ENCODE measurements at regions not wholly inside any gene's neighbourhood (a gene's known extent, or its start where the extent isn't known, plus 50 kb on each side); places are given as distances from the start of the nearest gene placed in this dataset.

DNA sequence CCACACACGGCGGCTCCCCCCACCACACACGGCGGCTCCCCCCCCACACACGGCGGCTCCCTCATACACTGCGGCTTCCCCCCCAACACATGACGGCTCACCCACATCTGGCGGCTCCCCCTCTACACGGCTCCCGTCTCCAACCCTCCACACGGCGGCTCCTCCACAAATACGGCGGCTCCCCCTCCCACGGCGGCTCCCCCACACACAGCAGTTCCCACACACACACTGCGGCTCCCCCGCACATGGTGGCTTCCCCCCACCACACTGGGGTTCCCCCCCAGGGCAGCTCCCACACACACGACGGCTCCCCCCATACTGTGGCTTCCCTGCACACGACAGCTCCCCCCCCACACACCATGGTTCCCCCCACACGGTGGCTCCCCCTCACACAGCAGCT is 98.0 kb downstream of the TTLL2 start:
- POLR2A ChIA-PET, result no interaction called here
- DNase-seq (ENCODE audit: low read depth, low spot score), result no peak
- H4K20me1 ChIP-seq (ENCODE audit: insufficient read depth), result no peaks in the 10 kb centered on the region
- ATAC-seq, result no peak
- H3K36me3 ChIP-seq (ENCODE audit: control insufficient read depth in 1 of 2, insufficient read depth in 2 of 2, low read length in 2 of 2), result no peaks in the 10 kb centered on the region
- RAD21 ChIA-PET (ENCODE audit: low non-redundant PET in 1 of 2, low total read pairs in 2 of 2, uncharacterized antibody in 2 of 2, unreplicated experiment in 2 of 2), result no interaction called here
- H3K9ac ChIP-seq (ENCODE audit: low read length), result no peak overlapping the region
- no peak overlapping the region for H3K27ac ChIP-seq (ENCODE audit: low read depth, low read length)
- H3K79me2 ChIP-seq (ENCODE audit: insufficient read depth, low read length), result no peaks in the 10 kb centered on the region
- TF ChIP-seq, protein P1, sequence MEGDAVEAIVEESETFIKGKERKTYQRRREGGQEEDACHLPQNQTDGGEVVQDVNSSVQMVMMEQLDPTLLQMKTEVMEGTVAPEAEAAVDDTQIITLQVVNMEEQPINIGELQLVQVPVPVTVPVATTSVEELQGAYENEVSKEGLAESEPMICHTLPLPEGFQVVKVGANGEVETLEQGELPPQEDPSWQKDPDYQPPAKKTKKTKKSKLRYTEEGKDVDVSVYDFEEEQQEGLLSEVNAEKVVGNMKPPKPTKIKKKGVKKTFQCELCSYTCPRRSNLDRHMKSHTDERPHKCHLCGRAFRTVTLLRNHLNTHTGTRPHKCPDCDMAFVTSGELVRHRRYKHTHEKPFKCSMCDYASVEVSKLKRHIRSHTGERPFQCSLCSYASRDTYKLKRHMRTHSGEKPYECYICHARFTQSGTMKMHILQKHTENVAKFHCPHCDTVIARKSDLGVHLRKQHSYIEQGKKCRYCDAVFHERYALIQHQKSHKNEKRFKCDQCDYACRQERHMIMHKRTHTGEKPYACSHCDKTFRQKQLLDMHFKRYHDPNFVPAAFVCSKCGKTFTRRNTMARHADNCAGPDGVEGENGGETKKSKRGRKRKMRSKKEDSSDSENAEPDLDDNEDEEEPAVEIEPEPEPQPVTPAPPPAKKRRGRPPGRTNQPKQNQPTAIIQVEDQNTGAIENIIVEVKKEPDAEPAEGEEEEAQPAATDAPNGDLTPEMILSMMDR (IDR thresholded peaks at IDR 0.05 in 2 of 3, conservative IDR thresholded peaks at IDR 0.05 in 1 of 3; ENCODE audit: borderline replicate concordance in 1 of 3, insufficient read depth in 1 of 3, low read depth in 2 of 3, low read length in 2 of 3), result no peak
- TF ChIP-seq EGR1 (IDR thresholded peaks at IDR 0.05; ENCODE audit: low read depth) (no peak), SRF (IDR thresholded peaks at IDR 0.05; ENCODE audit: low read depth) (no peak), RAD21 (IDR thresholded peaks at IDR 0.05; ENCODE audit: low read depth) (no peak), EZH2 (IDR thresholded peaks at IDR 0.05) (no peak), CBX3 (IDR thresholded peaks at IDR 0.05; ENCODE audit: low read depth) (no peak), FOSL1 (IDR thresholded peaks at IDR 0.05; ENCODE audit: low read depth) (no peak), TCF7L2 (IDR thresholded peaks at IDR 0.05; ENCODE audit: borderline replicate concordance, extremely low read depth, insufficient read depth, insufficient read length) (no peak)
- TF ChIP-seq, protein P2, sequence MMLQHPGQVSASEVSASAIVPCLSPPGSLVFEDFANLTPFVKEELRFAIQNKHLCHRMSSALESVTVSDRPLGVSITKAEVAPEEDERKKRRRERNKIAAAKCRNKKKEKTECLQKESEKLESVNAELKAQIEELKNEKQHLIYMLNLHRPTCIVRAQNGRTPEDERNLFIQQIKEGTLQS (IDR thresholded peaks at IDR 0.05), result no peak
- TF ChIP-seq, protein P3, sequence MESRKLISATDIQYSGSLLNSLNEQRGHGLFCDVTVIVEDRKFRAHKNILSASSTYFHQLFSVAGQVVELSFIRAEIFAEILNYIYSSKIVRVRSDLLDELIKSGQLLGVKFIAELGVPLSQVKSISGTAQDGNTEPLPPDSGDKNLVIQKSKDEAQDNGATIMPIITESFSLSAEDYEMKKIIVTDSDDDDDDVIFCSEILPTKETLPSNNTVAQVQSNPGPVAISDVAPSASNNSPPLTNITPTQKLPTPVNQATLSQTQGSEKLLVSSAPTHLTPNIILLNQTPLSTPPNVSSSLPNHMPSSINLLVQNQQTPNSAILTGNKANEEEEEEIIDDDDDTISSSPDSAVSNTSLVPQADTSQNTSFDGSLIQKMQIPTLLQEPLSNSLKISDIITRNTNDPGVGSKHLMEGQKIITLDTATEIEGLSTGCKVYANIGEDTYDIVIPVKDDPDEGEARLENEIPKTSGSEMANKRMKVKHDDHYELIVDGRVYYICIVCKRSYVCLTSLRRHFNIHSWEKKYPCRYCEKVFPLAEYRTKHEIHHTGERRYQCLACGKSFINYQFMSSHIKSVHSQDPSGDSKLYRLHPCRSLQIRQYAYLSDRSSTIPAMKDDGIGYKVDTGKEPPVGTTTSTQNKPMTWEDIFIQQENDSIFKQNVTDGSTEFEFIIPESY (IDR thresholded peaks at IDR 0.05; ENCODE audit: extremely low read depth, insufficient replicate concordance, low read length), result no peak
- H3K27me3 ChIP-seq (ENCODE audit: insufficient read depth, low read length), result peaks cover 12% of the 10 kb centered on the region; the same call in 1 of the 2 replicates
- CTCF ChIA-PET, result no interaction called here
- intact Hi-C loops (cut with micrococcal nuclease), result no loop called here
- H3K4me3 ChIP-seq (replicated peaks in 1 of 2; ENCODE audit: low read depth in 1 of 2, low read length in 2 of 2), result no peak overlapping the region
- H3K4me1 ChIP-seq (ENCODE audit: control insufficient read depth in 1 of 2, insufficient read depth in 2 of 2, low read length in 2 of 2), result no peaks in the 10 kb centered on the region
- no peak overlapping the region for H2AFZ ChIP-seq (ENCODE audit: low read depth, low read length, poor library complexity, severe bottlenecking)
- BruUV-seq (replicated peaks), result no TSS peak
- no peaks in the 10 kb centered on the region for H3K9me3 ChIP-seq (ENCODE audit: control insufficient read depth in 1 of 2, insufficient read depth in 1 of 2, low read depth in 1 of 2, low read length in 2 of 2)
- no peaks in the 10 kb centered on the region for H3K9me2 ChIP-seq (ENCODE audit: insufficient read depth)
- no peak overlapping the region for H3K4me2 ChIP-seq (ENCODE audit: low read length)

All from HCT116 (cell line).